Vagina (tissue), 2 donors: ENCODE measurements at regions not wholly inside any gene's neighbourhood (a gene's known extent, or its start where the extent isn't known, plus 50 kb on each side); places are given as distances from the start of the nearest gene placed in this dataset.

Experiments used
- DNase-seq, 2 donors: peaks; one replicate each; pipeline ENCODE4 v3.0.0-alpha.2; 2017; ENCODE audit errors: extremely low spot score in 2 of 2
- H3K27ac ChIP-seq: fragments of 200-600 bp; sonication (generic); one replicate; pipeline ENCODE4 v1.5.1; 2019
- H3K27me3 ChIP-seq: fragments of 200-600 bp; sonication (generic); one replicate; pipeline ENCODE4 v1.5.1; 2019
- H3K36me3 ChIP-seq, 2 donors: fragments of 200-600 bp; sonication (generic); one replicate each; pipeline ENCODE4 v1.5.1; 2017 to 2019
- H3K4me1 ChIP-seq: fragments of 200-600 bp; sonication (generic); one replicate; pipeline ENCODE4 v1.5.1; 2019
- H3K4me3 ChIP-seq, 2 donors: fragments of 200-600 bp; sonication (generic); 1 replicate in 1 of 2; 2 replicates in 1 of 2; pipeline ENCODE4 v1.5.1; 2016 to 2019
- H3K9me3 ChIP-seq: fragments of 200-600 bp; sonication (generic); one replicate; pipeline ENCODE4 v1.5.1; 2019
- POLR2A ChIP-seq, 2 donors: fragments of 450-650 bp; IDR thresholded peaks; one replicate each; pipeline ENCODE4 v1.6.1; 2017; ENCODE audit warnings: antibody characterized with exemption in 2 of 2, mild to moderate bottlenecking in 2 of 2, moderate library complexity in 2 of 2
- POLR2AphosphoS5 ChIP-seq, 2 donors: sonication (generic); formaldehyde crosslinking; IDR thresholded peaks; one replicate each; pipeline ENCODE4 v1.9.0; 2017; ENCODE audit warnings: antibody characterized with exemption in 2 of 2, mild to moderate bottlenecking in 2 of 2, low read depth in 1 of 2; ENCODE audit not compliant: insufficient read depth in 1 of 2
- intact Hi-C: fragments of 100-400 bp; cut with DNase I; formaldehyde crosslinking; loops from one replicate; pipeline ENCODE4 v1.15.1; 2023
- TF ChIP-seq, protein P1 (sequence below), 3 experiments: fragments of 450-650 bp in 2 of 3; fragments of 200-600 bp in 1 of 3; sonication (generic) in 1 of 3; IDR thresholded peaks; one replicate each; pipeline ENCODE4 v1.5.1; 2017 to 2019; ENCODE audit warnings: antibody characterized with exemption in 3 of 3, mild to moderate bottlenecking in 2 of 3, moderate library complexity in 2 of 3

DNA sequence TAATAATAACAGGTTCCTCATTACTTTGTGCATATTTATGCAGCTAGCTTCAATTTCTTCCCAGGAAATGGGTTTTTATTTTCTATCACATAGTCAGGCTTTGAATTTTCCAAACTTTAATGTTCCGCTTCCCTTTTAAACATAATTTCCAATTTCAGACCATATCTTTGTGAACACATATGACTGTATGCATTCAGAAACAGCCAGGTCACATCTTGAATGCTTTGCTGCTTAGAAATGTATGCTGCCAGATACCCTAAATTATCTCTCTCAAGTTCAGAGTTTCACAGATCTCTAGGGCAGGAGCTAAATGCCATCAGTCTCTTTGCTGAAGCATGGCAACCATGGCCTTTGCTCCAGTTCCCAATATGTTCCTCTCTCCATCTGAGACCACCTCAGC is 2203.8 kb downstream of the LRRC4C start:
- no peaks in the 10 kb centered on the region for H3K4me1 ChIP-seq
- no peak overlapping the region for H3K4me3 ChIP-seq
- no peak for DNase-seq
- no peak overlapping the region for H3K27ac ChIP-seq
- H3K27me3 ChIP-seq: no peaks in the 10 kb centered on the region
- intact Hi-C loops: no loop called here
- no peaks in the 10 kb centered on the region for H3K36me3 ChIP-seq
- H3K9me3 ChIP-seq: no peaks in the 10 kb centered on the region
- TF ChIP-seq, protein P1, sequence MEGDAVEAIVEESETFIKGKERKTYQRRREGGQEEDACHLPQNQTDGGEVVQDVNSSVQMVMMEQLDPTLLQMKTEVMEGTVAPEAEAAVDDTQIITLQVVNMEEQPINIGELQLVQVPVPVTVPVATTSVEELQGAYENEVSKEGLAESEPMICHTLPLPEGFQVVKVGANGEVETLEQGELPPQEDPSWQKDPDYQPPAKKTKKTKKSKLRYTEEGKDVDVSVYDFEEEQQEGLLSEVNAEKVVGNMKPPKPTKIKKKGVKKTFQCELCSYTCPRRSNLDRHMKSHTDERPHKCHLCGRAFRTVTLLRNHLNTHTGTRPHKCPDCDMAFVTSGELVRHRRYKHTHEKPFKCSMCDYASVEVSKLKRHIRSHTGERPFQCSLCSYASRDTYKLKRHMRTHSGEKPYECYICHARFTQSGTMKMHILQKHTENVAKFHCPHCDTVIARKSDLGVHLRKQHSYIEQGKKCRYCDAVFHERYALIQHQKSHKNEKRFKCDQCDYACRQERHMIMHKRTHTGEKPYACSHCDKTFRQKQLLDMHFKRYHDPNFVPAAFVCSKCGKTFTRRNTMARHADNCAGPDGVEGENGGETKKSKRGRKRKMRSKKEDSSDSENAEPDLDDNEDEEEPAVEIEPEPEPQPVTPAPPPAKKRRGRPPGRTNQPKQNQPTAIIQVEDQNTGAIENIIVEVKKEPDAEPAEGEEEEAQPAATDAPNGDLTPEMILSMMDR (IDR thresholded peaks at IDR 0.05): no peak
- TF ChIP-seq POLR2A (IDR thresholded peaks at IDR 0.05): no peak

DNA sequence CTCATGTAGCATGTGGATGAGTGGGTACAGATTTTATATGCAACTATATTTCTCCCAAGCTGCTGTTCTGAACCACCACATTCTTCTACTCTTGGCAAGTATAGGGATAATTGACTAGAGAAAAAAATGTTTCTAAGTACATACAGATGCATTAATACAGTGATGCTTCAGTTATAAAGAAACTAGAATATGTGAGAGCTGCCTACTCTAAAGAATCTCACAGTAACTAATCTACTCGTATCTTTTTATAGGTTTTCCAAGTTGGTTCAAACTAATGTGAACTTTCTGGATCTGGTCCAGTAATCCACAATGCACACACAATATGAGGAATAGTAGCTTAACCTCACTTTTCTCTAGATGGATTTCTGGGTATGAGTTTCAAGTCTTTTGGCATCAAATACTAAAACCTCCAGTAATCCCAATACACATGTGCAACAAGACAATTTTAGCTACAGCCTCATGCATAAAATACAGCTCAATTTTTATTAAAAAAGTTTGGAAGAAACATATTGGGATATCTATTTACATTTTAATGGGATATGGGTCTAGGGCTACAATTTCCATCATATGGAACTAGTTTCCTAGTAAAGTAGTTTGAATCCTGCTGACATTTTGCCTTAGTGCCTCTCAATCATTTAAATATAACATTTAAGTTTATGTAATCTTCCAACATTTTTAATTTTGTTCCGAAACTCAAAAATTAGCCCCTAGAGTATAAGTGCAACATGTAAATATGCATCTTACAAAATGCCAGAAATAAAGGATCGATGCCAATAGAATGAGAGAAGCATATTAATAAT is 2209.7 kb downstream of the LRRC4C start:
- no peaks in the 10 kb centered on the region for H3K27me3 ChIP-seq
- TF ChIP-seq, protein P1 (IDR thresholded peaks at IDR 0.05): no peak
- TF ChIP-seq POLR2AphosphoS5 (IDR thresholded peaks at IDR 0.05; ENCODE audit: insufficient read depth in 1 of 2, low read depth in 1 of 2) (no peak), POLR2A (IDR thresholded peaks at IDR 0.05) (no peak)
- H3K27ac ChIP-seq: no peak overlapping the region
- intact Hi-C loops: no loop called here
- H3K4me3 ChIP-seq: no peak overlapping the region
- no peak for DNase-seq
- no peaks in the 10 kb centered on the region for H3K36me3 ChIP-seq
- H3K9me3 ChIP-seq: no peaks in the 10 kb centered on the region
- no peaks in the 10 kb centered on the region for H3K4me1 ChIP-seq

DNA sequence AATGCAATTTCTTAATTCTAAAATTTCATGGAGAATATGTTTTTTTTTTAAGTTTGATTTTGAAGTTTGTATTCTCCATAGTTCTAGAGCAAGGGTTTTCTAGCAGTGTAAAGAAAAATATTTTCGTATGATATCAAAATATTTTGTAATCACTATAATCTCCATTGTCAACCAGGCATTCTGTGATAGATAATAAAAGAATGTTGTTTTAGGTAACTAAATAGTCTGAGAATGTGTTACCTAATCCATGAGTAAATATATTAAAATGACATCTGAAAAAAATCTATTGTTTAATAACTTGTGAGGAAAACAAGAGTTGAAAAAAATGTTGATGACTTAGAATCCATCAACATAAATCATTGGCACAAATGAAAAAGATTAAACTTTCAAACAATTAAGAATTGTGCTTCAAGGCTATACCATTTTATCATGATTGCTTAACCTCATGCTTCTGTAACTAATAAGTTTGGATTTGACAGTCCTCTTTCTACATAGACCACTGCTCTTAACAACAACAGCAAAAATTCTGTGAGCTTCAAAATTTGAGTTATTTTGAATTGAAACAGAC is 2211.8 kb downstream of the LRRC4C start:
- Histone ChIP-seq H3K27me3 (no peaks in the 10 kb centered on the region), H3K27ac (no peak overlapping the region), H3K4me3 (no peak overlapping the region), H3K36me3 (no peaks in the 10 kb centered on the region), H3K4me1 (no peaks in the 10 kb centered on the region), H3K9me3 (no peaks in the 10 kb centered on the region)
- no peak for DNase-seq
- TF ChIP-seq, protein P1 (IDR thresholded peaks at IDR 0.05): no peak
- TF ChIP-seq POLR2A (IDR thresholded peaks at IDR 0.05): no peak
- no peak for TF ChIP-seq POLR2AphosphoS5 (IDR thresholded peaks at IDR 0.05; ENCODE audit: insufficient read depth in 1 of 2, low read depth in 1 of 2)
- intact Hi-C loops: no loop called here

DNA sequence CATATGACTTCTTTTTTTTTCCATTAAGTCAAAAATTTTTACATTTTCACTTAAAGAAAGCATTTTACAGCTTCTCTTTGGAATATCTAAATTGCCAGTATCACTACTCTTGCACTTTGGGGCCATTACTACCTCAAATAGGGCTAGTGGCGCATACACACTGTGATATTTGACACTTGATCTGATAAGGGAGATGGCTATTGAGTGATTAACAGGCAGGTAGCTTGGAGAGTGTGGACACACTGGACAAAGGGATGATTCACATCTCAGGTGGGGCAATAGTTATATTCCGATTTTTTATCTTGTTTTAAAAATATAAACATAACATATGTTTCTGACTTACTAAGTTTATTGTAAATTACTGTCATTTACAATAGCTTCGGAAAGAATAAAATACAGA is 2219.9 kb downstream of the LRRC4C start:
- no peak overlapping the region for H3K4me3 ChIP-seq
- no peaks in the 10 kb centered on the region for H3K36me3 ChIP-seq
- no peak for DNase-seq
- H3K4me1 ChIP-seq: no peaks in the 10 kb centered on the region
- H3K27ac ChIP-seq: no peak overlapping the region
- no peaks in the 10 kb centered on the region for H3K9me3 ChIP-seq
- no peak for TF ChIP-seq POLR2AphosphoS5 (IDR thresholded peaks at IDR 0.05; ENCODE audit: insufficient read depth in 1 of 2, low read depth in 1 of 2)
- TF ChIP-seq POLR2A (IDR thresholded peaks at IDR 0.05): no peak
- TF ChIP-seq, protein P1 (IDR thresholded peaks at IDR 0.05): no peak
- intact Hi-C loops: no loop called here
- H3K27me3 ChIP-seq: no peaks in the 10 kb centered on the region

DNA sequence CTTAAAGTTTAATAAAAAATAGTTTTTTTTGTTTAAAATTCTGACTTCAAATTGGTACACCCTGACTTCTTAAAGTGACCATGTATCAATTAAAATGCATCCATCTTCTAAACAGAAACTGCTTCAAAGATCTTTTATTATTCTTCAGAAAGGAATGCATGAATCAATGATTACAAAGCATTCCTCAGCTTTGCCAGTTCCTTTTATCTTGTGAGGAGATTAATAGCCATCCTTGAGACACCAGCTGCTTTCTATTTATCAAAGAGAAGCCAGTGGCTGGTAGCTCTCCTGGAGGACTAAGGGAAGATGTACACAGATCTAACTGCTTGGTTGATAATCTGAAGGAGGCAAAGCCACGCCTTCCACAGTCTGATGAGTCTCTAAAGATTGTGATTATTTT is 2222.5 kb downstream of the LRRC4C start:
- intact Hi-C loops: no loop called here
- no peaks in the 10 kb centered on the region for H3K27me3 ChIP-seq
- H3K9me3 ChIP-seq: no peaks in the 10 kb centered on the region
- H3K27ac ChIP-seq: no peak overlapping the region
- no peak for DNase-seq
- no peaks in the 10 kb centered on the region for H3K36me3 ChIP-seq
- H3K4me3 ChIP-seq: no peak overlapping the region
- no peaks in the 10 kb centered on the region for H3K4me1 ChIP-seq
- TF ChIP-seq, protein P1 (IDR thresholded peaks at IDR 0.05): no peak
